ENCODE measurements at regions not wholly inside any gene's neighbourhood (a gene's known extent, or its start where the extent isn't known, plus 50 kb on each side); places are given as distances from the start of the nearest gene placed in this dataset.
"Not testable (repeated sequence)": the region's sequence is repeated elsewhere in the genome, so short reads cannot be mapped to it uniquely, and the experiment has no call there.

- Histone ChIP-seq H3K27ac (no peak overlapping the region), H3K36me3 (no peaks in the 10 kb centered on the region), H3K4me1 (no peaks in the 10 kb centered on the region), H3K27me3 (no peaks in the 10 kb centered on the region), H3K4me3 (no peak overlapping the region), H3K9me3 (no peaks in the 10 kb centered on the region)
- TF ChIP-seq CTCF (IDR thresholded peaks at IDR 0.05), result no peak
- FAIRE-seq (no peak), ATAC-seq (no peak), DNase-seq (no peak)
- WGBS, 2 donors, result 63 to 73% methylated on average over 2 of the region's 2 CpGs
- intact Hi-C loops (cut with DNase I), result no loop called here
Observed at GRCh38 chr1:105462308-105462707, 1594.2 kb upstream of the PRMT6 start.

GRCh38 chr1:105467549-105467948 lies 1588.9 kb upstream of the PRMT6 start:
- DNase-seq (no peak), ATAC-seq (no peak), FAIRE-seq (no peak)
- no peaks in the 10 kb centered on the region for H3K4me1 ChIP-seq
- H3K9me3 ChIP-seq, result no peaks in the 10 kb centered on the region
- intact Hi-C loops (cut with DNase I), result no loop called here
- no peaks in the 10 kb centered on the region for H3K36me3 ChIP-seq
- no peaks in the 10 kb centered on the region for H3K27me3 ChIP-seq
- no peak for TF ChIP-seq CTCF (IDR thresholded peaks at IDR 0.05)
- H3K27ac ChIP-seq, result no peak overlapping the region
- H3K4me3 ChIP-seq, result no peak overlapping the region

- H3K27ac ChIP-seq; intact Hi-C loops (cut with DNase I); ATAC-seq; H3K9me3 ChIP-seq; H3K27me3 ChIP-seq; H3K4me3 ChIP-seq; FAIRE-seq; DNase-seq; H3K4me1 ChIP-seq; H3K36me3 ChIP-seq: not testable (repeated sequence)
- WGBS, 2 donors, result 51 to 78% methylated on average over 7 of the region's 7 CpGs
Observed at GRCh38 chr1:105470541-105470940, 1585.9 kb upstream of the PRMT6 start.

- no peak for DNase-seq
- TF ChIP-seq CTCF (IDR thresholded peaks at IDR 0.05), result no peak
- Histone ChIP-seq H3K36me3 (no peaks in the 10 kb centered on the region), H3K27me3 (no peaks in the 10 kb centered on the region), H3K27ac (no peak overlapping the region), H3K4me3 (no peak overlapping the region), H3K9me3 (no peaks in the 10 kb centered on the region), H3K4me1 (no peaks in the 10 kb centered on the region)
- no peak for ATAC-seq
- intact Hi-C loops (cut with DNase I), result no loop called here
- FAIRE-seq, result no peak
Observed at GRCh38 chr1:105483436-105483835, 1573.0 kb upstream of the PRMT6 start.

GRCh38 chr1:105485207-105485606 lies 1571.3 kb upstream of the PRMT6 start:
- TF ChIP-seq CTCF (IDR thresholded peaks at IDR 0.05), result no peak
- H3K9me3 ChIP-seq, result no peaks in the 10 kb centered on the region
- FAIRE-seq (no peak), ATAC-seq (no peak), DNase-seq (no peak)
- 55 to 78% methylated on average over 2 of the region's 2 CpGs for WGBS, 2 donors
- no peaks in the 10 kb centered on the region for H3K4me1 ChIP-seq
- intact Hi-C loops (cut with DNase I), result no loop called here
- no peaks in the 10 kb centered on the region for H3K36me3 ChIP-seq
- no peak overlapping the region for H3K27ac ChIP-seq
- no peaks in the 10 kb centered on the region for H3K27me3 ChIP-seq
- H3K4me3 ChIP-seq, result no peak overlapping the region

- no peaks in the 10 kb centered on the region for H3K36me3 ChIP-seq
- H3K4me1 ChIP-seq, result no peaks in the 10 kb centered on the region
- no peak for DNase-seq
- no peak overlapping the region for H3K27ac ChIP-seq
- intact Hi-C loops (cut with DNase I), result no loop called here
- 48 to 66% methylated on average over 4 of the region's 4 CpGs for WGBS, 2 donors
- H3K27me3 ChIP-seq, result no peaks in the 10 kb centered on the region
- TF ChIP-seq CTCF (IDR thresholded peaks at IDR 0.05), result no peak
- H3K4me3 ChIP-seq, result no peak overlapping the region
- no peak for ATAC-seq
- no peak for FAIRE-seq
- H3K9me3 ChIP-seq, result no peaks in the 10 kb centered on the region
Observed at GRCh38 chr1:105492921-105493320, 1563.6 kb upstream of the PRMT6 start.

All from pancreas (tissue), 10 donors.